GM12891 (cell line): ENCODE measurements at regions not wholly inside any gene's neighbourhood (a gene's known extent, or its start where the extent isn't known, plus 50 kb on each side); places are given as distances from the start of the nearest gene placed in this dataset.

Experiments used
- PAX5 ChIP-seq: IDR thresholded peaks from 2 replicates; pipeline ENCODE4 v1.6.1; 2011; ENCODE audit warnings: low read length, moderate library complexity, mild to moderate bottlenecking; ENCODE audit not compliant: insufficient read depth, severe bottlenecking
- POLR2A ChIP-seq: IDR thresholded peaks from 2 replicates; pipeline ENCODE4 v1.6.1; 2011; ENCODE audit warnings: low read depth, low read length, control low read depth
- POLR2AphosphoS5 ChIP-seq: IDR thresholded peaks from 2 replicates; pipeline ENCODE4 v1.6.1; 2011; ENCODE audit warnings: low read depth, low read length, control low read depth
- POU2F2 ChIP-seq: IDR thresholded peaks from 2 replicates; pipeline ENCODE4 v1.6.1; 2011; ENCODE audit warnings: low read depth, mild to moderate bottlenecking, control low read depth, low read length, moderate library complexity
- SPI1 ChIP-seq: IDR thresholded peaks from 2 replicates; pipeline ENCODE4 v1.6.1; 2011; ENCODE audit warnings: low read depth, low read length, control low read depth
- TAF1 ChIP-seq: IDR thresholded peaks from 2 replicates; pipeline ENCODE4 v1.6.1; 2011; ENCODE audit warnings: low read depth, low read length, control low read depth

DNA sequence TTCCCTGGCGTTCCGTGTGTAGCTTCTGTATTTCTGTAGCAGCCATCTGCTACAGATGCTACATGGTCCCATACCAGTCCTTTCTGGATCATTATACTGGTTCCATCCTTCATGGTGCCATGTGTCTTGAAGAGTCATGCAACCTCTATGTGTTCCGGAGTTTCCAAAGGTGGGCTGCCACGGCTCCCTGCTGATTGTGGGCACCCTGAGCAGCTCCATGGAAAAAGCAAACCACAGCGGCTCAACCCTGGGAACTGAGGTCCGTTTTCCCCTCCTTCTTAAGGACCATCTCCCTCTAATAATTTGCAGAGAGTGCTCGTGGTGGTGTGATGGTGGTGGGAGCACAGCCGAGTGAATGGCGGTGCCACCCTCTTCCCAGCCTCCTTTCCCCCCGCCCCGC is 600.4 kb downstream of the CCDC171 start:
- TF ChIP-seq POLR2A (no peak), TAF1 (no peak), POLR2AphosphoS5 (no peak), SPI1 (no peak), PAX5 (no peak), POU2F2 (no peak)
